DMS 273 (cell line): ENCODE measurements at regions not wholly inside any gene's neighbourhood (a gene's known extent, or its start where the extent isn't known, plus 50 kb on each side); places are given as distances from the start of the nearest gene placed in this dataset.
"Not testable (repeated sequence)": the region's sequence is repeated elsewhere in the genome, so short reads cannot be mapped to it uniquely, and the experiment has no call there.

Source experiments
- DNase-seq: peaks from one replicate; lab custom pipeline; 2025; ENCODE audit not compliant: unreplicated experiment; lab: John Stamatoyannopoulos, UW

GRCh38 chr6:74333406-74333805, 637.4 kb downstream of the CD109 start:
- no peak for DNase-seq

GRCh38 chr6:74320715-74321114, 624.7 kb downstream of the CD109 start:
- no peak for DNase-seq

DNA sequence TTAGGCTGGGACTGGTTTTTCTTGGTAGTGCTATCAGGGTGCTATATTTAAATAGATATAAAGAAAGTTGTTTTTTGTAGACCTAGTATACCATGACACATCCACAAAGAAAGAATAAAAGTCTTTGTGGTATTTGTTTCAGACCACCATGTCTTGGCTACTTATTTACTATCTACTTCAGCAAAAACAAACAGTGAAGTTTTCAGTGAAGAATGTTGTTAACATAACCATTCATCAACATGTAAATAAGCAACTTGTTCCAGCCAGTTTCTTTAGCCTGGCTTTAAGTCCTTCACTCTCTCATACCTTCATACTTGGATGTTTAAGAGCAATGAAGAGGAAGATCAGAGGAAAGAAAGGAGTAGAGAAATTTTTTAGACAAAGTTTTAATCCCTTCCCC, 624.1 kb downstream of the CD109 start:
- no peak for DNase-seq

- no peak for DNase-seq
Observed at GRCh38 chr6:74319292-74319691, 623.3 kb downstream of the CD109 start.

GRCh38 chr6:74318738-74319137, 622.7 kb downstream of the CD109 start:
- DNase-seq, result no peak

DNA sequence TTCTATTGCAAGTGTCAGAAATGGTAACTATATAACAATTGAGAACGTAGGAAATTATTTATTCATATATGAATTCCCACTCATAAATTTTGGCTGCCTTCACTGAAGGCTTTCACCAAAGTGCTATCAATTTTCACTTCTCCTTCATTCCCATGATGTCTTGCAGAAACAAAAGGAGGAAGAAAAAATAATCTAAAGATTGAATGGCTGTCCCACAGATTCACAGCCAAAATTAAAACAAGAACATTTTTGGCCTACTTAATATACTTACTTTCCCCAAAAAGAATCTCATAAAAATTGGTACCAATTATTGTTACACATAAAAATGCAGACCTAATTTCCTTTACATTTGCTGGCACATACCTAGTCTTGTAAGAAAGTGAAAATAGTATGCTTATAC, 616.1 kb downstream of the CD109 start:
- DNase-seq, result no peak

- no peak for DNase-seq
Observed at GRCh38 chr6:74311431-74311830, 615.4 kb downstream of the CD109 start.

GRCh38 chr6:74289884-74290283, 593.9 kb downstream of the CD109 start:
- no peak for DNase-seq

GRCh38 chr6:74287932-74288331, 591.9 kb downstream of the CD109 start:
- no peak for DNase-seq

GRCh38 chr6:74287441-74287840, 591.4 kb downstream of the CD109 start:
- DNase-seq, result no peak

GRCh38 chr6:74284284-74284683, 588.3 kb downstream of the CD109 start:
- DNase-seq, result no peak

DNA sequence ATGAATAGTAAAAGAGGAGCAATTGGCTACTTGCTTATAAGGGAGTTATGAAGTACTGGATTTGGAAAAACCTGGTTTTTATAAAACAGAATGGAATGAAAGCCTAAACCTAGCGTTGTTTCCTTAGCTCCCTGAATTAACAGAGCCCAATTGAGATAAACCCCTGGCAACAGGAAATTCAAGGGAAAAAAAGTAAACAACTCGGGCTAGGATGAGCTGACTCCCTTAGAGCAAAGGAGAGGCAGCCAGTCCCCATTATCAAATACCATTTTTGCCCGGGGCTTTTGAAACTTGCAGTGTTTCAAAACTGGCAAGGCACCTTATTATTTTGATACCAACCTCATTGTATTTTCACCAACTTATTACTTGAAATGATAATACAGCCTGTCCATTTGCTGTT, 587.5 kb downstream of the CD109 start:
- DNase-seq, result no peak

GRCh38 chr6:74282143-74282689, 586.2 kb downstream of the CD109 start:
- DNase-seq, result no peak

- DNase-seq, result peak; percentile 5
Observed at GRCh38 chr6:74280130-74280692, 584.2 kb downstream of the CD109 start.

GRCh38 chr6:74277777-74278186, 581.8 kb downstream of the CD109 start:
- peak; percentile 2 for DNase-seq

DNA sequence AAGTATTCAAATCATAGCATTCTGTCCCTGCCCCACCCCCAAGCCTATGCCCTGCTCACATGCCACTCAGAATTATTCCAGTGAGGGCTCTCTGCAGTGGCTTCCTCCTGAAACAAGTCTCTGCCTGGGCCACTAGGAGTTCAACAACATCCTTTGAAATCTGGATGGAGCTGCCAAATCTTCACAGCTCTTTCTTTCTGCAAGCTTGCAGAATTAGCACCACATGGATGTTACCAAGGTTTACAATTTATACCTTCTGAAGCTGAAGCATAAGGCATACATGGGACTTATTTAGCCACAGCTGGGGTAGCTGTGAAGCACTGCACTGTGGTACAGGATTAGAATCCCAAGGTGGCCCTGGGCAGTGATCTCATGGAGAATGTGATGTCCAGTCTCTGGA, 577.5 kb downstream of the CD109 start:
- no peak for DNase-seq

DNA sequence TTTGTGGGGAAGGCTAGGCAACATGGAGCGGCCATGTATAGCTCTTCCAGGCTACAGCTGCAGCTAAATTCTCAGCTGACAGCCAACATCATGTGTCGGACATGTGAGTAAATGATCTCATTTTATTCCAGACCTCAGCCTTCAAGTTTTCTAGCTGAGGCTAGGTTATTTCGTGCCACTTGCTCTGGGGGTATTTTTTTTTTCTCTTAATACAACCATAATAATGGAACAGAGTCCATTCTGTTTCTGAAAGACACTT, 573.5 kb downstream of the CD109 start:
- no peak for DNase-seq

- no peak for DNase-seq
Observed at GRCh38 chr6:74268815-74269599, 573.0 kb downstream of the CD109 start.

DNA sequence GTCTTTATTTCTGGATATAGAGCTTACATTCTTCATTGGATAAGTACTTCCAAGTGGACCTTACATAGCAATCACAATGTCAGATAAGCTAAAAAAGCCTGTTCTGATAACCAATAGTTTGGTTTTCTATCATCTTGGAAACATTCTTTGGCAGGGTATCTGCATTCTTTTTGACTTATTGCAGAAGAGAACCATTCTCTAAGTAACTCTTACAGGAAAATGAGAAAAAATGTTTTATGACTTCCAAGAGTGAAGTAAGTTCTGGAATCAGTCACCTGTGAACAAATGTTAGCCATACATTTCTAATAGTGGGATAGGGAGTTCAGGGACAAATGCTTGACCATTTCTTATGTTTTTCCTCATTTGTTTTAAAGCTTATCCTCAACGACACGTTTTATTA, 564.0 kb downstream of the CD109 start:
- no peak for DNase-seq

GRCh38 chr6:74256781-74257180, 560.8 kb downstream of the CD109 start:
- DNase-seq, result no peak

GRCh38 chr6:74256381-74256780, 560.4 kb downstream of the CD109 start:
- DNase-seq, result no peak

GRCh38 chr6:74255007-74255406, 559.0 kb downstream of the CD109 start:
- DNase-seq, result not testable (repeated sequence)

DNA sequence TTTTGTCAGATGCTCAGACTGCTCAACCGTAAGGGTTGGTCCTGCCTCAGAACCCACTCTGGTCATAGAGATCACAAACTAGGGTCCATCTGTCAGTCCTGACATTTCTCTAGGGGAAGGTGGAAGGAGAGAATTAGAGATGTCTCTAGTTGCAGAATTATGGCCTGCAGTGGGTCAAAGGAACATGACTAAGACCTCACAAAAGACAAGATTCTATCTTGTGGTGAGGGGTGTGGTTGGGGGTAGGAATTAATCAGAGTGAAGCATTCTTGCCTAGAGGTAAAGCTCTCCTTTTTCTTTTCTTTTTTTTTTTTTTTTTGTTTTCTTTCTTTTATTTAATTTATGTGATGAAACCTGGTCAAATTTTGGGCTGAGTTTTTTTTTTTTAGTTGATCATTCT, 558.1 kb downstream of the CD109 start:
- DNase-seq, result not testable (repeated sequence)
